Skeletal muscle satellite cell (primary cell): ENCODE measurements at regions not wholly inside any gene's neighbourhood (a gene's known extent, or its start where the extent isn't known, plus 50 kb on each side); places are given as distances from the start of the nearest gene placed in this dataset.
"Not testable (repeated sequence)": the region's sequence is repeated elsewhere in the genome, so short reads cannot be mapped to it uniquely, and the experiment has no call there.

Source experiments
- H3K27me3 ChIP-seq: 2 replicates; pipeline ENCODE4 v1.7.0; 2013; ENCODE audit warnings: low read length; ENCODE audit not compliant: control insufficient read depth, insufficient read depth
- H3K36me3 ChIP-seq: 2 replicates; pipeline ENCODE4 v1.7.0; 2013; ENCODE audit warnings: mild to moderate bottlenecking, control low read depth, low read length; ENCODE audit not compliant: insufficient read depth
- H3K4me1 ChIP-seq: 2 replicates; pipeline ENCODE4 v1.7.0; 2013; ENCODE audit warnings: low read length; ENCODE audit not compliant: control insufficient read depth, insufficient read depth
- H3K4me2 ChIP-seq: 2 replicates; pipeline ENCODE4 v1.7.0; 2013; ENCODE audit warnings: mild to moderate bottlenecking, low read length
- H3K4me3 ChIP-seq: 2 replicates; pipeline ENCODE4 v1.7.0; 2013; ENCODE audit warnings: low read length
- H3K9ac ChIP-seq: 2 replicates; pipeline ENCODE4 v1.7.0; 2013; ENCODE audit warnings: mild to moderate bottlenecking, low read depth, low read length, moderate library complexity
- H3K9me3 ChIP-seq: replicated peaks from 2 replicates; pipeline ENCODE4 v1.7.0; 2013; ENCODE audit warnings: mild to moderate bottlenecking, control low read depth, low read length

- Histone ChIP-seq H3K9me3 (no peaks in the 10 kb centered on the region), H3K36me3 (no peaks in the 10 kb centered on the region), H3K9ac (no peak overlapping the region), H3K4me3 (no peak overlapping the region), H3K4me2 (no peak overlapping the region), H3K4me1 (no peaks in the 10 kb centered on the region), H3K27me3 (peaks cover 5% of the 10 kb centered on the region)
These were observed 102.7 kb downstream of the TENT5C start for GRCh38 chr1:117708323-117709248.

GRCh38 chr1:117709249-117709691, 103.4 kb downstream of the TENT5C start:
- no peaks in the 10 kb centered on the region for H3K36me3 ChIP-seq
- H3K27me3 ChIP-seq: peaks cover 5% of the 10 kb centered on the region
- H3K4me1 ChIP-seq: no peaks in the 10 kb centered on the region
- H3K9me3 ChIP-seq: no peaks in the 10 kb centered on the region
- no peak overlapping the region for H3K4me2 ChIP-seq
- no peak overlapping the region for H3K4me3 ChIP-seq
- H3K9ac ChIP-seq: no peak overlapping the region

GRCh38 chr1:117710710-117711109, 104.9 kb downstream of the TENT5C start:
- Histone ChIP-seq H3K9ac (no peak overlapping the region), H3K9me3 (no peaks in the 10 kb centered on the region), H3K36me3 (no peaks in the 10 kb centered on the region), H3K4me1 (no peaks in the 10 kb centered on the region), H3K27me3 (peaks cover 5% of the 10 kb centered on the region), H3K4me2 (no peak overlapping the region), H3K4me3 (no peak overlapping the region)

GRCh38 chr1:117712621-117713020, 106.8 kb downstream of the TENT5C start:
- H3K4me2 ChIP-seq: no peak overlapping the region
- no peak overlapping the region for H3K4me3 ChIP-seq
- H3K27me3 ChIP-seq: peaks cover 5% of the 10 kb centered on the region
- H3K9ac ChIP-seq: no peak overlapping the region
- no peaks in the 10 kb centered on the region for H3K9me3 ChIP-seq
- no peaks in the 10 kb centered on the region for H3K4me1 ChIP-seq
- no peaks in the 10 kb centered on the region for H3K36me3 ChIP-seq

GRCh38 chr1:117714546-117714945, 108.7 kb downstream of the TENT5C start:
- Histone ChIP-seq H3K36me3 (no peaks in the 10 kb centered on the region), H3K4me1 (no peaks in the 10 kb centered on the region), H3K9ac (no peak overlapping the region), H3K4me3 (no peak overlapping the region), H3K27me3 (peaks cover 5% of the 10 kb centered on the region), H3K9me3 (no peaks in the 10 kb centered on the region), H3K4me2 (no peak overlapping the region)

- not testable (repeated sequence) for H3K36me3 ChIP-seq, H3K27me3 ChIP-seq, H3K4me1 ChIP-seq, H3K9me3 ChIP-seq, H3K4me3 ChIP-seq, H3K9ac ChIP-seq, H3K4me2 ChIP-seq
These were observed 110.2 kb downstream of the TENT5C start for GRCh38 chr1:117716030-117716429.

- H3K4me1 ChIP-seq, H3K36me3 ChIP-seq, H3K27me3 ChIP-seq, H3K9me3 ChIP-seq, H3K4me2 ChIP-seq, H3K4me3 ChIP-seq, H3K9ac ChIP-seq: not testable (repeated sequence)
These were observed 112.1 kb downstream of the TENT5C start for GRCh38 chr1:117717980-117718379.

GRCh38 chr1:117718596-117718995, 112.7 kb downstream of the TENT5C start:
- H3K4me3 ChIP-seq: not testable (repeated sequence)

GRCh38 chr1:117719004-117719403, 113.2 kb downstream of the TENT5C start:
- Histone ChIP-seq H3K4me2 (no peak overlapping the region), H3K27me3 (no peaks in the 10 kb centered on the region), H3K4me3 (no peak overlapping the region), H3K36me3 (no peaks in the 10 kb centered on the region), H3K9me3 (no peaks in the 10 kb centered on the region), H3K9ac (no peak overlapping the region), H3K4me1 (no peaks in the 10 kb centered on the region)

More at GRCh38 chr1:117718596-117718995, 112.7 kb downstream of the TENT5C start:
- H3K4me2 ChIP-seq, H3K4me1 ChIP-seq, H3K27me3 ChIP-seq, H3K36me3 ChIP-seq, H3K9me3 ChIP-seq, H3K9ac ChIP-seq: not testable (repeated sequence)

GRCh38 chr1:117732065-117732797, 126.4 kb downstream of the TENT5C start:
- Histone ChIP-seq H3K9me3 (no peaks in the 10 kb centered on the region), H3K27me3 (no peaks in the 10 kb centered on the region), H3K4me1 (peaks cover 13% of the 10 kb centered on the region), H3K9ac (no peak overlapping the region), H3K4me2 (no peak overlapping the region), H3K4me3 (no peak overlapping the region), H3K36me3 (no peaks in the 10 kb centered on the region)

- Histone ChIP-seq H3K4me2 (no peak overlapping the region), H3K4me3 (no peak overlapping the region), H3K4me1 (peaks cover 13% of the 10 kb centered on the region), H3K9me3 (no peaks in the 10 kb centered on the region), H3K27me3 (no peaks in the 10 kb centered on the region), H3K36me3 (no peaks in the 10 kb centered on the region), H3K9ac (no peak overlapping the region)
These were observed 127.1 kb downstream of the TENT5C start for GRCh38 chr1:117732956-117733355.
